ENCODE measurements at regions not wholly inside any gene's neighbourhood (a gene's known extent, or its start where the extent isn't known, plus 50 kb on each side); places are given as distances from the start of the nearest gene placed in this dataset.

DNA sequence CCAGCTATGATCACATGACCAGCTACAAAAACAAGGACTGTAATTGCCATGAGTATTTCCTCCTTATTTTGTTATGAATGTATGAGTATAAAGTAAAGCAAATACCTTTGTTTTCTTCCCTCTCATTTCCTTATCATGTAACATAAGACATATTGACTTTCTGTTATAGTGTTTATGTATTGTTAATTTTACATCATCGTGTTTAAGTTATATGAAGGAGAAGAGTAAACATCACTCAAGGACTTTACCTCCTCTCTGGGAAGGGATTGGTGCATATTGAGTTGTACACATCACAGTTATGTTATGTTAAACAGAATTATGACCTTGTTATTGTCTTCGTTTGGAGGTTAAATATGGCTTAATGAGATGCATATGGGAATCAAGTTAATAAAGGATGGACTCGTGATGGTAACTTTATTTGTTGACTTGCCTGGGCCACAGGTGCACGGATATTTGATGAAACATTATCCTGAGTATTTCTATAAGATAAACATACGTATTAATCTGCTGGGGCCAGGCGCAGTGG is 57.3 kb upstream of the CNKSR3 start:
- TF ChIP-seq, protein P1, sequence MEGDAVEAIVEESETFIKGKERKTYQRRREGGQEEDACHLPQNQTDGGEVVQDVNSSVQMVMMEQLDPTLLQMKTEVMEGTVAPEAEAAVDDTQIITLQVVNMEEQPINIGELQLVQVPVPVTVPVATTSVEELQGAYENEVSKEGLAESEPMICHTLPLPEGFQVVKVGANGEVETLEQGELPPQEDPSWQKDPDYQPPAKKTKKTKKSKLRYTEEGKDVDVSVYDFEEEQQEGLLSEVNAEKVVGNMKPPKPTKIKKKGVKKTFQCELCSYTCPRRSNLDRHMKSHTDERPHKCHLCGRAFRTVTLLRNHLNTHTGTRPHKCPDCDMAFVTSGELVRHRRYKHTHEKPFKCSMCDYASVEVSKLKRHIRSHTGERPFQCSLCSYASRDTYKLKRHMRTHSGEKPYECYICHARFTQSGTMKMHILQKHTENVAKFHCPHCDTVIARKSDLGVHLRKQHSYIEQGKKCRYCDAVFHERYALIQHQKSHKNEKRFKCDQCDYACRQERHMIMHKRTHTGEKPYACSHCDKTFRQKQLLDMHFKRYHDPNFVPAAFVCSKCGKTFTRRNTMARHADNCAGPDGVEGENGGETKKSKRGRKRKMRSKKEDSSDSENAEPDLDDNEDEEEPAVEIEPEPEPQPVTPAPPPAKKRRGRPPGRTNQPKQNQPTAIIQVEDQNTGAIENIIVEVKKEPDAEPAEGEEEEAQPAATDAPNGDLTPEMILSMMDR (IDR thresholded peaks at IDR 0.05; ENCODE audit: borderline replicate concordance, extremely low read depth, low read length, poor library complexity, severe bottlenecking): no peak
- TF ChIP-seq EZH2 (IDR thresholded peaks at IDR 0.05; ENCODE audit: borderline replicate concordance, low read depth, low read length, severe bottlenecking): no peak

Measured in DND-41 (cell line).